Osteoblast (primary cell): ENCODE measurements at regions not wholly inside any gene's neighbourhood (a gene's known extent, or its start where the extent isn't known, plus 50 kb on each side); places are given as distances from the start of the nearest gene placed in this dataset.

ENCODE experiments used
- DNase-seq: peaks from one replicate; pipeline ENCODE4 v3.0.0; 2011; ENCODE audit warnings: low spot score, mixed read lengths; ENCODE audit not compliant: insufficient read length; ENCODE audit errors: missing footprints
- H2AFZ ChIP-seq: 2 replicates; pipeline ENCODE4 v1.6.0; 2011; ENCODE audit warnings: mild to moderate bottlenecking, low read length
- H3K27ac ChIP-seq: 2 replicates; pipeline ENCODE4 v1.5.1; 2011; ENCODE audit warnings: mild to moderate bottlenecking, low read depth, low read length, moderate library complexity
- H3K27me3 ChIP-seq: 2 replicates; pipeline ENCODE4 v1.6.0; 2012; ENCODE audit warnings: mild to moderate bottlenecking, control low read depth, inconsistent platforms, low read length, moderate library complexity; ENCODE audit not compliant: insufficient read depth
- H3K36me3 ChIP-seq: 2 replicates; pipeline ENCODE4 v1.5.1; 2011; ENCODE audit warnings: mild to moderate bottlenecking, low read length, control low read depth, moderate library complexity; ENCODE audit not compliant: insufficient read depth
- H3K4me1 ChIP-seq: 2 replicates; pipeline ENCODE4 v1.5.1; 2011; ENCODE audit warnings: mild to moderate bottlenecking, low read length, control low read depth, moderate library complexity; ENCODE audit not compliant: insufficient read depth
- H3K4me2 ChIP-seq: 2 replicates; pipeline ENCODE4 v1.6.0; 2011; ENCODE audit warnings: mild to moderate bottlenecking, low read length; ENCODE audit not compliant: insufficient read depth
- H3K4me3 ChIP-seq: fragments of 200-600 bp; sonication (generic); 3 replicates; pipeline ENCODE4 v1.5.1; 2012; ENCODE audit warnings: mild to moderate bottlenecking, low read length, inconsistent platforms; ENCODE audit not compliant: insufficient read depth
- H3K79me2 ChIP-seq: 2 replicates; pipeline ENCODE4 v1.6.0; 2012; ENCODE audit warnings: mild to moderate bottlenecking, low read length, control low read depth, inconsistent platforms; ENCODE audit not compliant: insufficient read depth
- H3K9me3 ChIP-seq: 2 replicates; pipeline ENCODE4 v1.5.1; 2011; ENCODE audit warnings: low read depth, low read length, control low read depth
- H4K20me1 ChIP-seq: 2 replicates; pipeline ENCODE4 v1.6.0; 2012; ENCODE audit warnings: mild to moderate bottlenecking, low read length, control low read depth; ENCODE audit not compliant: insufficient read depth
- CTCF ChIP-seq: IDR thresholded peaks from 2 replicates; pipeline ENCODE4 v1.5.1; 2011; ENCODE audit warnings: mild to moderate bottlenecking, low read depth, low read length, moderate library complexity; ENCODE audit errors: extremely low read depth

- Histone ChIP-seq H3K36me3 (no peaks in the 10 kb centered on the region), H4K20me1 (no peaks in the 10 kb centered on the region), H3K4me3 (no peak overlapping the region), H3K4me1 (no peaks in the 10 kb centered on the region), H3K4me2 (no peak overlapping the region), H2AFZ (no peak overlapping the region), H3K27me3 (no peaks in the 10 kb centered on the region), H3K9me3 (no peaks in the 10 kb centered on the region), H3K79me2 (no peaks in the 10 kb centered on the region), H3K27ac (no peak overlapping the region)
- no peak for DNase-seq
- TF ChIP-seq CTCF, result no peak
These were observed 259.0 kb downstream of the FAT4 start for GRCh38 chr4:125573786-125574185.

- no peak for TF ChIP-seq CTCF
These were observed 267.5 kb downstream of the FAT4 start for GRCh38 chr4:125582302-125582701.

GRCh38 chr4:125590158-125590557, 275.4 kb downstream of the FAT4 start:
- H3K27me3 ChIP-seq, result no peaks in the 10 kb centered on the region
- no peaks in the 10 kb centered on the region for H3K4me1 ChIP-seq
- no peak overlapping the region for H3K4me2 ChIP-seq
- no peak for TF ChIP-seq CTCF
- no peaks in the 10 kb centered on the region for H3K9me3 ChIP-seq
- no peak overlapping the region for H2AFZ ChIP-seq
- no peak overlapping the region for H3K27ac ChIP-seq
- no peaks in the 10 kb centered on the region for H3K79me2 ChIP-seq
- H4K20me1 ChIP-seq, result no peaks in the 10 kb centered on the region
- no peak overlapping the region for H3K4me3 ChIP-seq
- no peak for DNase-seq
- no peaks in the 10 kb centered on the region for H3K36me3 ChIP-seq

More at GRCh38 chr4:125582302-125582701, 267.5 kb downstream of the FAT4 start:
- H3K4me2 ChIP-seq, result no peak overlapping the region
- DNase-seq, result no peak
- H4K20me1 ChIP-seq, result no peaks in the 10 kb centered on the region
- H3K36me3 ChIP-seq, result no peaks in the 10 kb centered on the region
- H3K27ac ChIP-seq, result no peak overlapping the region
- H3K27me3 ChIP-seq, result no peaks in the 10 kb centered on the region
- no peaks in the 10 kb centered on the region for H3K79me2 ChIP-seq
- H2AFZ ChIP-seq, result no peak overlapping the region
- H3K4me1 ChIP-seq, result no peaks in the 10 kb centered on the region
- H3K9me3 ChIP-seq, result no peaks in the 10 kb centered on the region
- no peak overlapping the region for H3K4me3 ChIP-seq

GRCh38 chr4:125591290-125591689, 276.5 kb downstream of the FAT4 start:
- Histone ChIP-seq H3K4me1 (no peaks in the 10 kb centered on the region), H3K9me3 (no peaks in the 10 kb centered on the region), H3K36me3 (no peaks in the 10 kb centered on the region), H3K4me2 (no peak overlapping the region), H2AFZ (peak overlapping the region; percentile 35), H3K27ac (no peak overlapping the region), H4K20me1 (no peaks in the 10 kb centered on the region), H3K79me2 (no peaks in the 10 kb centered on the region), H3K27me3 (no peaks in the 10 kb centered on the region), H3K4me3 (no peak overlapping the region)
- no peak for DNase-seq
- no peak for TF ChIP-seq CTCF
